Nephron (organoid): ENCODE measurements at regions not wholly inside any gene's neighbourhood (a gene's known extent, or its start where the extent isn't known, plus 50 kb on each side); places are given as distances from the start of the nearest gene placed in this dataset.

ENCODE experiments used
- H3K27ac Mint-ChIP-seq, 3 experiments: 2 replicates each; pipeline ENCODE4 v1.8.0; 2020; ENCODE audit warnings: mixed read lengths in 3 of 3, mild to moderate bottlenecking in 2 of 3, moderate library complexity in 1 of 3
- H3K27me3 Mint-ChIP-seq: 2 replicates; pipeline ENCODE4 v1.8.0; 2021; ENCODE audit warnings: low read depth, mild to moderate bottlenecking, moderate library complexity, mixed read lengths
- H3K36me3 Mint-ChIP-seq: 2 replicates; pipeline ENCODE4 v1.8.0; 2020; ENCODE audit warnings: low read depth, mixed read lengths
- H3K4me1 Mint-ChIP-seq: 2 replicates; pipeline ENCODE4 v1.8.0; 2020; ENCODE audit warnings: mixed read lengths
- H3K4me3 Mint-ChIP-seq, 3 experiments: 2 replicates each; pipeline ENCODE4 v1.8.0; 2020; ENCODE audit warnings: mild to moderate bottlenecking in 3 of 3, mixed read lengths in 3 of 3, moderate library complexity in 2 of 3
- H3K9me3 Mint-ChIP-seq: 2 replicates; pipeline ENCODE4 v1.8.0; 2020; ENCODE audit warnings: mixed read lengths
- TF ChIP-seq, protein P1 (sequence below), 3 experiments: fragments of 200-600 bp; sonication (generic); IDR thresholded peaks; one replicate each; pipeline ENCODE4 v1.5.0; 2021; ENCODE audit warnings: antibody characterized with exemption in 3 of 3; ENCODE audit not compliant: unreplicated experiment in 3 of 3

DNA sequence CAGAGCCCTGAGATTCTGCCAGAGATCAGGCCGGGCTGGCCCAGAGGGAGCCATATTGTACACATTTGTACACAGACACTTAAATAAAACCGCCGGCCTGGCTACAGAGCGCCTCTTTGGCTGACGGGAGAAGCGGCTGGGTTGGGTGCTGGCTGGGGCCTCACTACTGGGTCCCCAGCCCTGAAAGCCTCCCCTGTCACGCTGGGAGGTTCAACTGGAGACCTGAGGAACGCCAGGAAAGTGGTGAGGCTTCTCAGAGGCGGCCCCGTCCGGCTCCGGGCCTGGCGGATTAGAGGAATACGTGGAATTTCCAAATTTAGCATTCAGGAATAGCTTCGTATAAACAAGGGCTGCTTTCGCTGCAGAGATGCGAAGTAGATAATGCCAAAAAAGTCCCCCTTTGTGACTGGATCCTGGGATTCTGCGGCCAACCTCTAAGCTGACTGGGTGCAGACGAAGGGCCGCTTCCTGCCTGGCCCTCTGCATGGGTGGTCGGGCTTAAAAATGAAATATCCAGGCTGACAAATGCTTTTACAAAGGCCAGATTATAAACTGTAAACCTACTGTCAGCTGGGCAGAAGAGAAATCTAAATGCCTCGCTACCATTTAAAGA, 252.4 kb downstream of the IRF8 start:
- Mint-ChIP-seq H3K27me3 (peaks cover 62% of the 10 kb centered on the region), H3K9me3 (peaks cover 5% of the 10 kb centered on the region), H3K4me3 (no peak overlapping the region), H3K27ac (peak overlapping the region in 1 of 3 experiments; percentile 38), H3K36me3 (no peaks in the 10 kb centered on the region), H3K4me1 (peaks cover 7% of the 10 kb centered on the region)
- TF ChIP-seq, protein P1, sequence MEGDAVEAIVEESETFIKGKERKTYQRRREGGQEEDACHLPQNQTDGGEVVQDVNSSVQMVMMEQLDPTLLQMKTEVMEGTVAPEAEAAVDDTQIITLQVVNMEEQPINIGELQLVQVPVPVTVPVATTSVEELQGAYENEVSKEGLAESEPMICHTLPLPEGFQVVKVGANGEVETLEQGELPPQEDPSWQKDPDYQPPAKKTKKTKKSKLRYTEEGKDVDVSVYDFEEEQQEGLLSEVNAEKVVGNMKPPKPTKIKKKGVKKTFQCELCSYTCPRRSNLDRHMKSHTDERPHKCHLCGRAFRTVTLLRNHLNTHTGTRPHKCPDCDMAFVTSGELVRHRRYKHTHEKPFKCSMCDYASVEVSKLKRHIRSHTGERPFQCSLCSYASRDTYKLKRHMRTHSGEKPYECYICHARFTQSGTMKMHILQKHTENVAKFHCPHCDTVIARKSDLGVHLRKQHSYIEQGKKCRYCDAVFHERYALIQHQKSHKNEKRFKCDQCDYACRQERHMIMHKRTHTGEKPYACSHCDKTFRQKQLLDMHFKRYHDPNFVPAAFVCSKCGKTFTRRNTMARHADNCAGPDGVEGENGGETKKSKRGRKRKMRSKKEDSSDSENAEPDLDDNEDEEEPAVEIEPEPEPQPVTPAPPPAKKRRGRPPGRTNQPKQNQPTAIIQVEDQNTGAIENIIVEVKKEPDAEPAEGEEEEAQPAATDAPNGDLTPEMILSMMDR (IDR thresholded peaks at IDR 0.05; ENCODE audit: unreplicated experiment in 3 of 3), result no peak

DNA sequence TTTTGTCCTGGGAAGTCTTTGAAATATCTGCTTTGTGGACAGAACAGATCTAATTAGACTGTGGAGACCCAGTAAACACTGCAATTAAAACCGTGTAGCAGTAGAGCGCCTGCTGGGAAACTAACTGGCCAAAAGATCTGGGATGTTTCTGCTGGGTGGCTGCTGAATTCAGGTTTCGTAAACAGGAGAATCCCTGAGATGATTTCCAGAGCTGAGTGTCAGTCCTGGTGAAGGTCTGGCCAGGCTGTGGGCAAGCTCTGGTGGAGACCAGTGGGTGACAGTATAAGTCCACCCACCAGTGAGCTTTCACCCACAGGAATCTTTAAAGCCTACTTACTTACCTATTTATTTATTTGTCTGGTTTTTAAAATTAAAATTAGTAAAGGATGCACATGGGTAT, 257.2 kb downstream of the IRF8 start:
- Mint-ChIP-seq H3K36me3 (no peaks in the 10 kb centered on the region), H3K9me3 (no peaks in the 10 kb centered on the region), H3K4me1 (peaks cover 6% of the 10 kb centered on the region), H3K27ac (no peak overlapping the region), H3K4me3 (no peak overlapping the region), H3K27me3 (peaks cover 56% of the 10 kb centered on the region)
- TF ChIP-seq, protein P1 (IDR thresholded peaks at IDR 0.05; ENCODE audit: unreplicated experiment in 3 of 3), result no peak

DNA sequence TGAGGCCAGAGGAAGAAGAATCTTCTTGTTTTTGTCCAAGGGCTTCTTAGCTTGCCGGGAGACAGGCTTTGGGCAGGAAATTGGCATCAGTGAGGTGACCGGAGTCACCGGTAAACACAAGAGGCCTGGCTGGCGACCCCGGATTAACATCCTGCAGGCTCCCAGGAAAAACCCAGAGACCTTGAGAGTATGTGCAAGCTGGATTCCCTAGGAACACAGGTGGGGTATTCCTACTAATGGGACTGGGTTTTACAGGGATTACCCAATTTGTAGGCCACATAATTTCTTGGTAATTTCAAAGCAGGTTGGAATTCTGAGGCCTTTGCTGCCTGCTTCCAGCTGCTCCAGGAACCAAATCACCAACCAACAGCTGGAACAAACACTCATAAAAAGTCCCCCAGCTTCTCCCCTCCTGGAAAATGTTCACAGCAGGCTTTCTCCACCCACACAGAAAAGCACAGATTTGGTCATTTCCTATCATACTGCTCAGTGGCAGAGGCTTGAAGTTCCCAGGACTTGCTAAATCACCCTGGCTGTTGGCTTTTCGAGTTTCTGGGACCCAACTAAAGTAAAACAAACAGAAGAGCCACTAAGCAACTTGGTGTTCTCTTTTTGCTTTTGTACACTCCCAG, 258.8 kb downstream of the IRF8 start:
- Mint-ChIP-seq H3K4me1 (no peaks in the 10 kb centered on the region), H3K36me3 (no peaks in the 10 kb centered on the region), H3K27me3 (peaks cover 52% of the 10 kb centered on the region), H3K27ac (no peak overlapping the region), H3K4me3 (no peak overlapping the region), H3K9me3 (no peaks in the 10 kb centered on the region)
- TF ChIP-seq, protein P1 (IDR thresholded peaks at IDR 0.05; ENCODE audit: unreplicated experiment in 3 of 3), result no peak

DNA sequence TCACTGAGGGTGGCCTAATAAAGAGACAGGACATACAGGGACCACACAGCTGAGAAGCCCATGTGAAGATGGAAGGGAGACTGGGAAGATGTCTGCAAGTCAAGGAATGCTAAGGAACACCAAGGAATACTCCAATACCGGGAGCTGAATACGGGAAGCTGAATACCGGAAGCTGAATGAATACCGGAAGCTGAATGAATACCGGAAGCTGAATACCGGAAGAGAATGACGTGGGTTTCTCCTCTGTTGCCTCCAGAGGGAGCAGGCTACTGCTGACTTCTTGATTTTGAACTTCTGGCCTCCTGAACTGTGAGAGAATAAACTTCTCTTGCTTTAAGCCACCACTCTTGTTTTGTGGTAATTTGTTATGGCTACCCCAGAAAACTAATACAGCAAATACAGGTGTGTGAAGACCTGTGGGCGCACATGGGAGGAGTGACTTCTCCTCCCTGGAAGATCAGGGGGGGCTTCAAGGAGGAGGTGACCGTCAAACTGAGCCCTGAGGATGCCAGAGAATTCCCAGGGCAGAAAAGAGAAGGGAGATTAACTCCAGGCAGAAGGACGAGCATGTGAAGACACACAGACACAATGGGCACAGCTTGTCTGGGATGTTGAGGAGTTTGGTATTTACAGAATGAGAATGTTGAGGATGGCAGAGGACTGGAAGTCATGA, 259.9 kb downstream of the IRF8 start:
- no peak overlapping the region for H3K4me3 Mint-ChIP-seq
- H3K27me3 Mint-ChIP-seq, result peaks cover 55% of the 10 kb centered on the region
- H3K9me3 Mint-ChIP-seq, result peaks cover under 1% of the 10 kb centered on the region
- TF ChIP-seq, protein P1 (IDR thresholded peaks at IDR 0.05; ENCODE audit: unreplicated experiment in 3 of 3), result no peak
- no peaks in the 10 kb centered on the region for H3K4me1 Mint-ChIP-seq
- H3K27ac Mint-ChIP-seq, result no peak overlapping the region
- no peaks in the 10 kb centered on the region for H3K36me3 Mint-ChIP-seq

DNA sequence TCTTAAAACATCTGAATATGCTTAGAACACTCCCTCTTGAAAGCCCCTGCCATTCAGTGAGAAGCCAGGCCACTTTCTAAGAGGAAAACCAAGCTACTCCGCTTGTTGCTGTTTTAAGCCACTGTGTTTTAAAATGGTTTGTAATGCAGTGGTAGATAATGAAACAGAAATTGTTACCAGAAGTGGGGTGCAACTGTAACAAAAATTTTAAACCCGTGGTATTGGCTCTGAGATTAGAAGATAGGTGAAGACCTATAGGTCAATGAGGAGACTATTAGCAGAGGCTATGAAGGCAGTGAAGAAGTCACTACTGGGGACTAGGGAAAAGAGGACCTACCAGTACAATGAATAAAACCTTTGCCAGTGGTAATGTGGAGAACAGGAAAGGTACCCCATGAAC, 266.5 kb downstream of the IRF8 start:
- H3K4me3 Mint-ChIP-seq, result no peak overlapping the region
- TF ChIP-seq, protein P1 (IDR thresholded peaks at IDR 0.05; ENCODE audit: unreplicated experiment in 3 of 3), result no peak
- H3K9me3 Mint-ChIP-seq, result peaks cover 35% of the 10 kb centered on the region
- H3K4me1 Mint-ChIP-seq, result peaks cover 5% of the 10 kb centered on the region
- H3K27ac Mint-ChIP-seq, result no peak overlapping the region
- peaks cover 62% of the 10 kb centered on the region for H3K27me3 Mint-ChIP-seq
- peaks cover 8% of the 10 kb centered on the region for H3K36me3 Mint-ChIP-seq
